Common myeloid progenitor, CD34-positive (primary cell): ENCODE measurements at regions not wholly inside any gene's neighbourhood (a gene's known extent, or its start where the extent isn't known, plus 50 kb on each side); places are given as distances from the start of the nearest gene placed in this dataset.

Experiments
- CTCF ChIA-PET: fragments of 350-600 bp; sonication (Branson Sonifier 250); formaldehyde crosslinking; loops from one replicate; lab custom pipeline; 2021; ENCODE audit warnings: antibody characterized with exemption; lab: Charles Lee
- POLR2A ChIA-PET: fragments of 350-600 bp; sonication (Branson Sonifier 250); formaldehyde crosslinking; loops from one replicate; lab custom pipeline; 2021; ENCODE audit warnings: antibody characterized with exemption; lab: Charles Lee
- DNase-seq, 3 donors: peaks; one replicate each; pipeline versions ENCODE4 v3.0.0 to v3.0.0-alpha.2; 2013
- H3K27ac ChIP-seq, 2 experiments: 1 replicate in 1 of 2; 2 replicates in 1 of 2; pipeline ENCODE4 v1.7.0; 2013; ENCODE audit warnings: inconsistent platforms in 2 of 2, low read length in 2 of 2, mild to moderate bottlenecking in 2 of 2, low read depth in 1 of 2, moderate library complexity in 1 of 2; ENCODE audit not compliant: severe bottlenecking in 2 of 2, insufficient read depth in 1 of 2, poor library complexity in 1 of 2
- H3K27me3 ChIP-seq, 5 experiments: replicated peaks in 2 of 5; 1 replicate in 3 of 5; 2 replicates in 2 of 5; pipeline versions ENCODE4 v1.6.1 to v1.7.0; 2013; ENCODE audit warnings: low read length in 4 of 5, mild to moderate bottlenecking in 2 of 5, moderate library complexity in 2 of 5, inconsistent platforms in 1 of 5; ENCODE audit not compliant: insufficient read depth in 5 of 5, control insufficient read depth in 4 of 5
- H3K36me3 ChIP-seq, 4 experiments: 1 replicate in 2 of 4; 2 replicates in 2 of 4; pipeline versions ENCODE4 v1.6.1 to v1.7.0; 2013; ENCODE audit warnings: low read length in 3 of 4, control low read depth in 1 of 4, mild to moderate bottlenecking in 1 of 4; ENCODE audit not compliant: control insufficient read depth in 4 of 4, insufficient read depth in 4 of 4
- H3K4me1 ChIP-seq, 4 experiments: 1 replicate in 3 of 4; 2 replicates in 1 of 4; pipeline versions ENCODE4 v1.6.1 to v1.7.1; 2013; ENCODE audit warnings: low read length in 3 of 4, mild to moderate bottlenecking in 3 of 4, control low read depth in 1 of 4, inconsistent platforms in 1 of 4, moderate library complexity in 1 of 4; ENCODE audit not compliant: control insufficient read depth in 4 of 4, insufficient read depth in 4 of 4; ENCODE audit errors: control extremely low read depth in 1 of 4
- H3K4me3 ChIP-seq, 7 experiments: 1 replicate in 4 of 7; 2 replicates in 3 of 7; pipeline versions ENCODE4 v1.5.1 to v1.7.0; 2013; ENCODE audit warnings: mild to moderate bottlenecking in 7 of 7, low read length in 6 of 7, moderate library complexity in 6 of 7, inconsistent platforms in 2 of 7, low read depth in 2 of 7, control low read depth in 1 of 7; ENCODE audit not compliant: insufficient read depth in 4 of 7, control insufficient read depth in 1 of 7; ENCODE audit errors: extremely low read depth in 1 of 7
- H3K9me3 ChIP-seq, 5 experiments: 1 replicate in 4 of 5; 2 replicates in 1 of 5; pipeline versions ENCODE4 v1.6.1 to v1.7.1; 2013; ENCODE audit warnings: low read length in 4 of 5, mild to moderate bottlenecking in 2 of 5, inconsistent platforms in 1 of 5, low read depth in 1 of 5, moderate library complexity in 1 of 5; ENCODE audit not compliant: control insufficient read depth in 4 of 5, insufficient read depth in 2 of 5; ENCODE audit errors: control extremely low read depth in 1 of 5
- WGBS: methylation state at CpG from one replicate; pipeline ENCODE4 v1.1.5; 2013; ENCODE audit not compliant: insufficient coverage; 5-methylcytosine and 5-hydroxymethylcytosine counted together

- no peak for DNase-seq
- Histone ChIP-seq H3K27ac (no peak overlapping the region), H3K4me1 (no peaks in the 10 kb centered on the region), H3K9me3 (peaks cover 0 to 2% (median 0%) of the 10 kb centered on the region in 5 experiments), H3K4me3 (no peak overlapping the region), H3K36me3 (no peaks in the 10 kb centered on the region), H3K27me3 (no peaks in the 10 kb centered on the region)
- POLR2A ChIA-PET: no interaction called here
- CTCF ChIA-PET: no interaction called here
- 100% methylated on average over 1 of the region's 1 CpG for WGBS
Measured at GRCh38 chr5:4054092-4054491, 458.5 kb downstream of the IRX1 start.

- no peak for DNase-seq
- no peak overlapping the region for H3K4me3 ChIP-seq
- H3K4me1 ChIP-seq: no peaks in the 10 kb centered on the region
- H3K27ac ChIP-seq: no peak overlapping the region
- ChIA-PET POLR2A (no interaction called here), CTCF (no interaction called here)
- WGBS: 92% methylated on average over 3 of the region's 6 CpGs
- no peaks in the 10 kb centered on the region for H3K9me3 ChIP-seq
- H3K27me3 ChIP-seq: no peaks in the 10 kb centered on the region
- H3K36me3 ChIP-seq: no peaks in the 10 kb centered on the region
Measured at GRCh38 chr5:4058899-4059298, 463.3 kb downstream of the IRX1 start.

- POLR2A ChIA-PET: no interaction called here
- Histone ChIP-seq H3K27me3 (no peaks in the 10 kb centered on the region), H3K36me3 (no peaks in the 10 kb centered on the region), H3K4me3 (no peak overlapping the region), H3K4me1 (no peaks in the 10 kb centered on the region), H3K27ac (no peak overlapping the region), H3K9me3 (peaks cover 0 to 2% (median 0%) of the 10 kb centered on the region in 5 experiments)
- no peak for DNase-seq
- WGBS: 91% methylated on average over 10 of the region's 11 CpGs
- CTCF ChIA-PET: no interaction called here
Measured at GRCh38 chr5:4065472-4066320, 470.1 kb downstream of the IRX1 start.

- H3K4me1 ChIP-seq: no peaks in the 10 kb centered on the region
- POLR2A ChIA-PET: no interaction called here
Measured at GRCh38 chr5:4068171-4068570, 472.5 kb downstream of the IRX1 start.

GRCh38 chr5:4078544-4078943 is 482.9 kb downstream of the IRX1 start:
- Histone ChIP-seq H3K27me3 (peaks cover 0 to 2% (median 0%) of the 10 kb centered on the region in 5 experiments), H3K4me3 (no peak overlapping the region), H3K27ac (no peak overlapping the region), H3K36me3 (no peaks in the 10 kb centered on the region), H3K9me3 (peaks cover 0 to 2% (median 0%) of the 10 kb centered on the region in 5 experiments), H3K4me1 (no peaks in the 10 kb centered on the region)
- no peak for DNase-seq
- ChIA-PET POLR2A (no interaction called here), CTCF (no interaction called here)
- WGBS: no CpG with 5 or more reads among the region's 5 CpGs

More at GRCh38 chr5:4068171-4068570, 472.5 kb downstream of the IRX1 start:
- Histone ChIP-seq H3K27ac (no peak overlapping the region), H3K9me3 (peaks cover 0 to 2% (median 0%) of the 10 kb centered on the region in 5 experiments), H3K36me3 (no peaks in the 10 kb centered on the region), H3K4me3 (no peak overlapping the region), H3K27me3 (no peaks in the 10 kb centered on the region)
- CTCF ChIA-PET: interaction anchor here (1.4 kb wide), 1 partner anchor 8 kb away, joined by 3 read pairs; no protein-coding TSS in a partner anchor
- no peak for DNase-seq
- WGBS: 100% methylated on average over 6 of the region's 6 CpGs

GRCh38 chr5:4079831-4080230 is 484.2 kb downstream of the IRX1 start:
- H3K4me3 ChIP-seq: no peak overlapping the region
- WGBS: no CpG with 5 or more reads among the region's 1 CpG
- CTCF ChIA-PET: no interaction called here
- no peak overlapping the region for H3K27ac ChIP-seq
- POLR2A ChIA-PET: no interaction called here
- H3K36me3 ChIP-seq: no peaks in the 10 kb centered on the region
- H3K27me3 ChIP-seq: peaks cover 0 to 2% (median 0%) of the 10 kb centered on the region in 5 experiments
- H3K4me1 ChIP-seq: no peaks in the 10 kb centered on the region
- peaks cover 0 to 2% (median 0%) of the 10 kb centered on the region in 5 experiments for H3K9me3 ChIP-seq
- no peak for DNase-seq

GRCh38 chr5:4080370-4080769 is 484.7 kb downstream of the IRX1 start:
- POLR2A ChIA-PET: no interaction called here
- Histone ChIP-seq H3K27me3 (peaks cover 0 to 2% (median 0%) of the 10 kb centered on the region in 5 experiments), H3K27ac (no peak overlapping the region), H3K4me1 (no peaks in the 10 kb centered on the region), H3K4me3 (no peak overlapping the region), H3K36me3 (no peaks in the 10 kb centered on the region), H3K9me3 (peaks cover 0 to 2% (median 0%) of the 10 kb centered on the region in 5 experiments)
- no peak for DNase-seq
- 100% methylated on average over 1 of the region's 3 CpGs for WGBS
- CTCF ChIA-PET: no interaction called here
